Astrocyte (in vitro differentiated cells and primary cell): ENCODE measurements at regions not wholly inside any gene's neighbourhood (a gene's known extent, or its start where the extent isn't known, plus 50 kb on each side); places are given as distances from the start of the nearest gene placed in this dataset.

Experiments used
- CTCF ChIP-seq: IDR thresholded peaks from 2 replicates; pipeline ENCODE4 v1.5.1; 2011; ENCODE audit warnings: low read depth, mild to moderate bottlenecking, inconsistent platforms, low read length, moderate library complexity; ENCODE audit not compliant: insufficient read depth
- EZH2 ChIP-seq: IDR thresholded peaks from 2 replicates; pipeline ENCODE4 v1.6.1; 2012; ENCODE audit warnings: mild to moderate bottlenecking, low read length, inconsistent platforms; ENCODE audit not compliant: insufficient read depth

GRCh38 chr13:111981006-111981405 is 85.9 kb upstream of the SOX1 start:
- TF ChIP-seq CTCF (no peak), EZH2 (no peak)
